Kidney glomerular epithelial cell (primary cell): ENCODE measurements at regions not wholly inside any gene's neighbourhood (a gene's known extent, or its start where the extent isn't known, plus 50 kb on each side); places are given as distances from the start of the nearest gene placed in this dataset.
A peak's percentile ranks its signal among the peaks of the same experiment; 100 is the strongest.
"Not testable (repeated sequence)": the region's sequence is repeated elsewhere in the genome, so short reads cannot be mapped to it uniquely, and the experiment has no call there.

Source experiments
- DNase-seq: peaks from one replicate; lab custom pipeline; 2025; lab: John Stamatoyannopoulos, UW

GRCh38 chr9:88813638-88814209 is 177.5 kb upstream of the S1PR3 start:
- no peak for DNase-seq

- no peak for DNase-seq
Observed at GRCh38 chr9:88814577-88814976, 176.7 kb upstream of the S1PR3 start.

DNA sequence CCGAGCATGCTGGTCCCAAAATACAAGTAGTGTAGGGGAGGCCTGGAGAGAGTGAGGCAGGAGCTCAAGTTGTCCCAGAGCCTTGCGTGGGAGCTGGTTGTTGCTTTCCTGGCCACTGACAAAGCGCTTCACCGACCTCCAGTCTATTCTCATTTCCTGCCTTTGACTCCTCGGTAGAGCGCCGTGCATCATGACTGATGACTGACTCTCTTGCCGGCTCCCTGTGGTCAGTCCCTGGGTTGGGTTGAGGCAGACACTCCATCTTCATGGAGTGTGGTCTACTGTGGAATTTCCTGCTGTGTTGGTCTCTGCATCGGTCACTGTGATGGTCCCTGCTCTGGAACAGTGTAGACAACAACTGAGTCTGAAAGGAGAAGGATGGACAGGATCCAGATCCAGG is 175.1 kb upstream of the S1PR3 start:
- DNase-seq, result no peak

DNA sequence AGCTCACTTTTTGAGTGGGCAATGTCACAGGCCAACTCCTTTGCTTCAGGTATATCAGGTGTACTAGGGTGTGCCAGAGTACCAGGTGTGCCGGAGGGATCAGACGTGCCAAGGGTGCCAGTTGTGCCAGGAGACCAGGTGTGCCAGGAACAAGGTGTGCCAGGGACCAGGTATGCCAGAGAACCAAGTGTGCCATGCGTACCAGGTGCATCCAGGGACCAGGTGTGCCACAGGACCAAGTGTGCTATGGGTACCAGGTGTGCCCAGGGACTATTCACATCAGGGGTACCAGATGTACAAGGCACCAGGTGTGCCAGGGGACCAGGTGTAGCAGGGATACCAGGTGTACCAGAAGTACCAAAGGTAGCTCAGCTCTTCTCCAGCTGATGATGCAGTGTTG is 174.7 kb upstream of the S1PR3 start:
- no peak for DNase-seq

GRCh38 chr9:88817628-88818027 is 173.6 kb upstream of the S1PR3 start:
- no peak for DNase-seq

GRCh38 chr9:88818495-88819201 is 172.6 kb upstream of the S1PR3 start:
- DNase-seq, result peak; percentile 67

GRCh38 chr9:88819476-88819875 is 171.8 kb upstream of the S1PR3 start:
- no peak for DNase-seq

GRCh38 chr9:88820055-88820454 is 171.2 kb upstream of the S1PR3 start:
- DNase-seq, result no peak

- DNase-seq, result no peak
Observed at GRCh38 chr9:88821033-88821745, 170.1 kb upstream of the S1PR3 start.

- DNase-seq, result no peak
Observed at GRCh38 chr9:88821746-88822106, 169.5 kb upstream of the S1PR3 start.

DNA sequence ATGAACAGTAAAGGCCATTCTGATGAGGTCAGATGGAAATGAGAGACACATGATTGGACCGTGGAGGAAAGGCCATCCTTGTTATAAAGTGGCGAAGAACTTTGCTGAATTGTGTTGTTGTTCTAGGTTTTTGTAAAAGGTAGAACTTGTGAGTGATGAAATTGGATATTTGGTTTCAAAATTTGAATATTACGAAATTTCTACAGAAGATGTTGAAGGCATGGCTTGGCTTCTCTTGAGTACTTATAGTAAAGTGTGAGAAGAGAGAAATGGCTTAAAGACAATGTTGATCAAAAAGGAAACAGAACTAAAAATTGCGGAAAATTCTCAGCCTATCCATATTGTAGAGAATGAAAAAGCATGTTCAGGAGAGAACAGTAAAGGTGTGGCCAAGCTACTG is 166.6 kb upstream of the S1PR3 start:
- no peak for DNase-seq

DNA sequence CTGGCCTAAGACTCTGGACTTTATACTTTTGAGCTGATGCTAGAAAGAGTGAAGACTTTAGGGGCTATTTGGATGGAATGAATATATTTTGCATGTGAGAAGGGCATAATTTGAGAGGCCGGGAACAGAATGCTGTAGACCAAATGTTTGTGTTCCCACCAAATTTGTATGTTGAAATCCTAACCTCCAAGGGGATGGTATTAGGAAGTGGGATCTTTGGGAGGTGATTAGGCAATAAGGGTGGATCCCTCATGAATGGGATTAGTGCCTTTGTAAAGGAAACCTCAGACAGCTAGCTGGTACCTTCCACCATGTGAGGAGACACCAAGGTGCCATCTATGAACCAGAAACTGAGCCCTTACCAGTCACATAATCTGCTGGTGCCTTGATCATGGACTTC is 165.1 kb upstream of the S1PR3 start:
- no peak for DNase-seq

GRCh38 chr9:88826771-88827181 is 164.5 kb upstream of the S1PR3 start:
- DNase-seq, result peak; percentile 87

DNA sequence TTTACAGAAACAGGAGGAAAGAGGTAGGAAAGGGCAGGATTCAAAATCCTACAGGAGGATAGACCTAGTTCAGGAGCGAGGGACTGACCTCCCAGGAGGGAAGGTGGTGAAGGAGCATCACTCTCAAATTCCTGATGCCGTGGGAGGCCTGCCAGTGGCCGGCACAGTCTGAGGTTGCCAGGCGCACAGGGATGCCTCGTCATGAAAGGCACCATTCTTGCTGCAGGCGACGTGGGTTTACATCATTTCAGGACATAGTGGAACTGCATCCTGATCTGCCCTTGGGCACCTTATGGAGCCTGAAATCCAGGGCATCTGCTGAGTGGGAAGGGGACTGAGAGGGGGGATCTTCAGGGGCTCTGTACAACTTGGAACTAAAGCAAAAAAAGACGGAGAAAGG is 163.2 kb upstream of the S1PR3 start:
- DNase-seq, result no peak

GRCh38 chr9:88828492-88828974 is 162.7 kb upstream of the S1PR3 start:
- no peak for DNase-seq

GRCh38 chr9:88829276-88829675 is 162.0 kb upstream of the S1PR3 start:
- DNase-seq, result peak; percentile 58

- DNase-seq, result no peak
Observed at GRCh38 chr9:88831713-88832407, 159.4 kb upstream of the S1PR3 start.

DNA sequence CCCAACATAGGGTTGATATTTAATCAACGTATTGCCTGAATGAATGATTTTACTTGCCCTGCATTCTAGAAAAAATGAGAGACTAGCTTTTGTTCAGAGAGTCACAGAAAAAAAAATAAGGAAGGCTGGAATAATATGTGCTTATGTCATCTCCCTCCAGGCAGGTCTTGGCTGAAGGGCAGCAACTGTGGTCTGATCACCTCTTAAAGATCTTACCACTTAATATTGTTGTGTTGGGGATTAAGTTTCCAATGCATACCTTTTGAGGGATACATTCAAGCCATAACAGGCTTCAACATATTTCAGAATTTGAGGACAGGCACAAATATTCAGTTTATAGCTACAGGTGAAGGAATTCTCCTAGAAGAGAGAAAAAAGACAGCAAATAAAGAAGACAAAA is 157.3 kb upstream of the S1PR3 start:
- no peak for DNase-seq

GRCh38 chr9:88835038-88835466 is 156.2 kb upstream of the S1PR3 start:
- DNase-seq, result no peak

- DNase-seq, result no peak
Observed at GRCh38 chr9:88835772-88836171, 155.5 kb upstream of the S1PR3 start.

DNA sequence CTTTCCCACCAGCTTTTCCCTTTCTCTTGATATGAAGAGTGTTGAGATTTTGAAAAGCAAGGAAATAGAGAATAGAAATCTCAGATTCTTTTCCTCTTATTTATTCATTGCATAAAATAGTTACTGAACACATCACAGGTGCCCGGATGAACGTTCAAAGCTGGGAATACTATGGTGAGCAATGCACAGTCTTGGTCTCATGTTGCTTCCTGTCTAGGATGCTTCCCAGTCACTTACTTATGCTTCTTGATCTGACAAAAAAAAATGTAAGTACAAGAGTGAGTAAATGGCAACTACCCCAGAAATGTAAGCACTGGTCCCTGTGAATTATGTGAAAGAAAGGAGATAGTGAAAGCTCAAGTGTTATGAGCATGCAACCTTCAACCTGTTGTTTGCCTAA is 153.5 kb upstream of the S1PR3 start:
- no peak for DNase-seq

DNA sequence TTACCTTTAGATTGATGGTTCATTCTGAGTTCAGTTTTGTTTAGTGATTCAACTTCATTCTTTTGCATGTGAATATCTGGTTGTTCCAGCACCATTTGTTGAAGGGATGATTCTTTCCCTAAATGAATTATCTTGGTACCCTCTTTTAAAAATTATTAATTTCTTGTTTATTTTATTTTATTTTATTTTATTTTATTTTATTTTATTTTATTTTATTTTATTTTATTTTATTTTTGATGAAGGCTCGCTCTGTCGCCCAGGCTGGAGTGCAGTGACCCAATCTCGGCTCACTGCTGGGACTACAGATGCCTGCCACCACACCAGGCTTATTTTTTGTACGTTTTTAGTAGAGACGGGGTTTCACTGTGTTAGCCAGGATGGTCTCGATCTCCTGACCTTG is 141.4 kb upstream of the S1PR3 start:
- not testable (repeated sequence) for DNase-seq

DNA sequence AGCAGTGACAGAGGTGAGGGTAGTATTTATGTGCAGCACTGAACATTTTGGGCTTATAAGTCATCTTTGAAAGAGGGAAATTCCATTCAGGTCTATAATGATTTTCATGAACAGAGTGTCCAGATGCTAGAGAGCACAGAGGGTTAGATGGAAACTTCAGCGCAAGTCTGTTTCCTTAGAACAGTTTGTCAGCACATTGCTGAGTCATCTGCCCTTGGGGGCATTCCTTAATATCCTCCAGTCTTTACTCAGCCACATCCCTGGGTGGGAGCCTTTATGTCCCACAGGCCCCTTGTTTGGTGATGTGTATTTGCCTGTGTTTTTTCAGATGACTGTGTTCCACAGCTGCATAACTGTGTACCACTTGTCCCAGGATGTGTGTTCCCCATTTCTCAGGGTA is 138.5 kb upstream of the S1PR3 start:
- DNase-seq, result no peak
